ENCODE measurements at regions not wholly inside any gene's neighbourhood (a gene's known extent, or its start where the extent isn't known, plus 50 kb on each side); places are given as distances from the start of the nearest gene placed in this dataset.

DNA sequence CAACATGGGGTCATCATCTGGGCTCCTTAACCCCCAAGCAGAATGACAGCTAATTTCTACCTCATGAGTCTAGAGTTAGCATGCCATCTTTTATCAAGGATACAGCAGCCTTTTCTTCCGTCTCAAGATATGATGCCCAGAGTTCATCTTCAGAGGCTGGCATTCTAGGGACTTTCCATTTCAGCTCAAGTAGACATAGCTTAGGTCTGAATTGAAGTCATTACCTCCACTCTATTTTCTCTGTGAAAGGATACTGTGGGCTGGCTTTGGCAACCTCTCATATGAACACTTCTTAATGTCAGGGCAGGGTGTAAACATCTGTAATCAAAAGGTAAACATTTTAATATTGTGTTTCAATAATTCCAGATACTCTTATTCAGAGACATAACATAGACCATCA lies 535.7 kb downstream of the MAT2B start:
- Histone ChIP-seq H3K79me2 (ENCODE audit: control insufficient read depth, insufficient read depth, low read length, poor library complexity) (no peaks in the 10 kb centered on the region), H3K4me3 (ENCODE audit: low read depth, low read length) (no peak overlapping the region), H3K18ac (ENCODE audit: low read length) (no peak overlapping the region), H3K23ac (ENCODE audit: low read length) (no peak overlapping the region), H3K27ac (ENCODE audit: low read depth, low read length) (no peak overlapping the region), H3K4me2 (ENCODE audit: low read length) (no peak overlapping the region), H3K4ac (ENCODE audit: low read depth, low read length) (no peak overlapping the region), H3K14ac (ENCODE audit: low read length) (no peak overlapping the region), H3K9ac (ENCODE audit: low read length) (no peak overlapping the region), H2BK120ac (ENCODE audit: insufficient read depth, low read length, poor library complexity) (no peak overlapping the region), H3K27me3 (ENCODE audit: insufficient read depth, low read length) (no peaks in the 10 kb centered on the region), H3K36me3 (ENCODE audit: control insufficient read depth in 1 of 2, insufficient read depth in 2 of 2, low read length in 2 of 2) (no peaks in the 10 kb centered on the region), H4K12ac (ENCODE audit: low read depth, low read length) (no peak overlapping the region), H2AFZ (ENCODE audit: insufficient read depth, low read length, poor library complexity) (no peak overlapping the region), H3K79me1 (ENCODE audit: low read length) (no peaks in the 10 kb centered on the region), H3K4me1 (ENCODE audit: control insufficient read depth in 1 of 2, insufficient read depth in 2 of 2, low read length in 2 of 2) (no peaks in the 10 kb centered on the region), H2AK5ac (ENCODE audit: low read length) (no peak overlapping the region), H2BK5ac (ENCODE audit: low read depth, low read length, poor library complexity) (no peak overlapping the region), H4K91ac (ENCODE audit: low read depth, low read length) (no peak overlapping the region), H2BK12ac (ENCODE audit: low read length) (no peak overlapping the region), H3K9me3 (ENCODE audit: insufficient read depth, low read depth, low read length) (no peaks in the 10 kb centered on the region), H4K8ac (ENCODE audit: low read depth, low read length) (no peak overlapping the region)
- no CpG with 5 or more reads among the region's 1 CpG for WGBS (ENCODE audit: extremely low coverage, insufficient coverage, insufficient read length)
- no peak for DNase-seq

DNA sequence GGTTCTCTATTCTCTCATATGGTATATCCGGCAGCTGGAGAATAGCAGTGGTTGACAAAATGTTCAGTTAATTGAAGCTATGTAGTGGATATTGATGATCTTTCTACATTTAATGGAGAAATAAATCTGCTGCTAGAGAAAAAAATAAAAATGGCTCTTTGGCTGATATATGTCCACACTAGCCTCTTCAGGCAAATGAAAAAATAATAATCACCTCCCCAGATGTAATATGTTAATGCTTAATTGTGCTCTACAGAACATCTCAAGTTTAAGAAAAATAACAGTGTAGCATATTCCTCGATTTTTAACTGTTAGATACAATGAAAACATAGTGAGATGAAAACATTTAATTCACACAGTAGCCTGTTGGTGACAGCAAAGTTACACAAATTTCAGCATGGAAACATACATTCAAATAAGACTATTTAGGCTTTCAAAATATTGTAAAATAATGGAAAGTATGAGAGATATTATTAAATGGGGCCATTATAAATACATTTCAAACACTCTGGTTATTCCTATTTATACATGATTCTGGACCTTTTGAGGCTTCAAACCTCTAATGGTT lies 543.0 kb downstream of the MAT2B start:
- WGBS (ENCODE audit: extremely low coverage, insufficient coverage, insufficient read length): no CpG with 5 or more reads among the region's 2 CpGs

GRCh38 chr5:164051745-164052144 lies 546.3 kb downstream of the MAT2B start:
- no peak overlapping the region for H4K8ac ChIP-seq (ENCODE audit: low read depth, low read length)
- H3K79me1 ChIP-seq (ENCODE audit: low read length): no peaks in the 10 kb centered on the region
- no peak overlapping the region for H3K9ac ChIP-seq (ENCODE audit: low read length)
- H2AFZ ChIP-seq (ENCODE audit: insufficient read depth, low read length, poor library complexity): no peak overlapping the region
- H3K36me3 ChIP-seq (ENCODE audit: control insufficient read depth in 1 of 2, insufficient read depth in 2 of 2, low read length in 2 of 2): no peaks in the 10 kb centered on the region
- H3K27me3 ChIP-seq (ENCODE audit: insufficient read depth, low read length): no peaks in the 10 kb centered on the region
- WGBS (ENCODE audit: extremely low coverage, insufficient coverage, insufficient read length): no CpG with 5 or more reads among the region's 1 CpG
- H3K4me1 ChIP-seq (ENCODE audit: control insufficient read depth in 1 of 2, insufficient read depth in 2 of 2, low read length in 2 of 2): no peaks in the 10 kb centered on the region
- no peak overlapping the region for H3K4me2 ChIP-seq (ENCODE audit: low read length)
- no peaks in the 10 kb centered on the region for H3K79me2 ChIP-seq (ENCODE audit: control insufficient read depth, insufficient read depth, low read length, poor library complexity)
- no peak overlapping the region for H3K23ac ChIP-seq (ENCODE audit: low read length)
- H3K18ac ChIP-seq (ENCODE audit: low read length): no peak overlapping the region
- peak in 1 of 2 donors; percentile 46 for DNase-seq
- no peak overlapping the region for H3K4ac ChIP-seq (ENCODE audit: low read depth, low read length)
- no peak overlapping the region for H4K12ac ChIP-seq (ENCODE audit: low read depth, low read length)
- H2BK120ac ChIP-seq (ENCODE audit: insufficient read depth, low read length, poor library complexity): no peak overlapping the region
- no peak overlapping the region for H2BK12ac ChIP-seq (ENCODE audit: low read length)
- no peak overlapping the region for H3K14ac ChIP-seq (ENCODE audit: low read length)
- no peak overlapping the region for H4K91ac ChIP-seq (ENCODE audit: low read depth, low read length)
- no peak overlapping the region for H3K4me3 ChIP-seq (ENCODE audit: low read depth, low read length)
- H3K9me3 ChIP-seq (ENCODE audit: insufficient read depth, low read depth, low read length): no peaks in the 10 kb centered on the region
- H2BK5ac ChIP-seq (ENCODE audit: low read depth, low read length, poor library complexity): no peak overlapping the region
- H2AK5ac ChIP-seq (ENCODE audit: low read length): no peak overlapping the region
- H3K27ac ChIP-seq (ENCODE audit: low read depth, low read length): no peak overlapping the region

More for the DNA sequence above, 543.0 kb downstream of the MAT2B start:
- Histone ChIP-seq H3K36me3 (ENCODE audit: control insufficient read depth in 1 of 2, insufficient read depth in 2 of 2, low read length in 2 of 2) (no peaks in the 10 kb centered on the region), H2AK5ac (ENCODE audit: low read length) (no peak overlapping the region), H3K4me3 (ENCODE audit: low read depth, low read length) (no peak overlapping the region), H3K4me1 (ENCODE audit: control insufficient read depth in 1 of 2, insufficient read depth in 2 of 2, low read length in 2 of 2) (no peaks in the 10 kb centered on the region), H3K79me1 (ENCODE audit: low read length) (no peaks in the 10 kb centered on the region), H3K23ac (ENCODE audit: low read length) (no peak overlapping the region), H2BK5ac (ENCODE audit: low read depth, low read length, poor library complexity) (no peak overlapping the region), H4K8ac (ENCODE audit: low read depth, low read length) (no peak overlapping the region), H2BK120ac (ENCODE audit: insufficient read depth, low read length, poor library complexity) (no peak overlapping the region), H3K27me3 (ENCODE audit: insufficient read depth, low read length) (no peaks in the 10 kb centered on the region), H3K18ac (ENCODE audit: low read length) (no peak overlapping the region), H4K91ac (ENCODE audit: low read depth, low read length) (no peak overlapping the region), H3K4ac (ENCODE audit: low read depth, low read length) (no peak overlapping the region), H3K27ac (ENCODE audit: low read depth, low read length) (no peak overlapping the region), H3K79me2 (ENCODE audit: control insufficient read depth, insufficient read depth, low read length, poor library complexity) (no peaks in the 10 kb centered on the region), H4K12ac (ENCODE audit: low read depth, low read length) (no peak overlapping the region), H2AFZ (ENCODE audit: insufficient read depth, low read length, poor library complexity) (no peak overlapping the region), H2BK12ac (ENCODE audit: low read length) (no peak overlapping the region), H3K4me2 (ENCODE audit: low read length) (no peak overlapping the region), H3K9me3 (ENCODE audit: insufficient read depth, low read depth, low read length) (no peaks in the 10 kb centered on the region), H3K14ac (ENCODE audit: low read length) (no peak overlapping the region), H3K9ac (ENCODE audit: low read length) (no peak overlapping the region)
- DNase-seq: no peak

DNA sequence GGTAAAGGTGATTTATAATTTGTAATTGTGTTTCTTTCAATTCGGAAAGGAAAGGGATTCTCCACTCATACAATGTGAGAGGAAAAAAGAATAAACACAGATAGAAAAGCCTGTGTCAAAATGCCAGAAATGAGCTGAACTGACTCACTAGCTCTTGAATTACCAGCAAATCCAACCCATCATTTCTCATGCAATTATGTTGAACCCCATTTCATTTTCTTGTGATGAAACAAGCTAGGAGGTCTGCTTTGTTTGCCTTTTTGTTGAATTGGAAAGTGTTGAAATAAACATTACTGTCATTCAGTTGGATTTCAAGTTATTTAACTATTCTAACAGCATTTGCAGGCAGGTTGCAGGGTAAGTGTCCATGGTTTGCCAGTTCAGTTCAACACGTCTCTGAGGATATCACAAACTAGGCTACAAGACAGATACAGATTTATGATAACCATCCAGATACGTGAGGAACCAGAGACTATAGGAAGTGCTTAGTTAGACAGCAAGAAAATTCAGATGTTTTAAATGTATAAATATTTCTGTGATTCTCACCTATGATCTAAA lies 547.2 kb downstream of the MAT2B start:
- Histone ChIP-seq H4K8ac (ENCODE audit: low read depth, low read length) (no peak overlapping the region), H3K79me1 (ENCODE audit: low read length) (no peaks in the 10 kb centered on the region), H3K36me3 (ENCODE audit: control insufficient read depth in 1 of 2, insufficient read depth in 2 of 2, low read length in 2 of 2) (no peaks in the 10 kb centered on the region), H2BK12ac (ENCODE audit: low read length) (no peak overlapping the region), H3K4ac (ENCODE audit: low read depth, low read length) (no peak overlapping the region), H3K4me3 (ENCODE audit: low read depth, low read length) (no peak overlapping the region), H3K23ac (ENCODE audit: low read length) (no peak overlapping the region), H2BK5ac (ENCODE audit: low read depth, low read length, poor library complexity) (no peak overlapping the region), H3K79me2 (ENCODE audit: control insufficient read depth, insufficient read depth, low read length, poor library complexity) (no peaks in the 10 kb centered on the region), H4K12ac (ENCODE audit: low read depth, low read length) (no peak overlapping the region), H4K91ac (ENCODE audit: low read depth, low read length) (no peak overlapping the region), H3K9me3 (ENCODE audit: insufficient read depth, low read depth, low read length) (no peaks in the 10 kb centered on the region), H3K4me1 (ENCODE audit: control insufficient read depth in 1 of 2, insufficient read depth in 2 of 2, low read length in 2 of 2) (no peaks in the 10 kb centered on the region), H2AK5ac (ENCODE audit: low read length) (no peak overlapping the region), H3K4me2 (ENCODE audit: low read length) (no peak overlapping the region), H3K14ac (ENCODE audit: low read length) (no peak overlapping the region), H3K27ac (ENCODE audit: low read depth, low read length) (no peak overlapping the region), H3K9ac (ENCODE audit: low read length) (no peak overlapping the region), H3K27me3 (ENCODE audit: insufficient read depth, low read length) (no peaks in the 10 kb centered on the region), H2BK120ac (ENCODE audit: insufficient read depth, low read length, poor library complexity) (no peak overlapping the region), H2AFZ (ENCODE audit: insufficient read depth, low read length, poor library complexity) (no peak overlapping the region), H3K18ac (ENCODE audit: low read length) (no peak overlapping the region)
- DNase-seq: no peak
- no CpG with 5 or more reads among the region's 3 CpGs for WGBS (ENCODE audit: extremely low coverage, insufficient coverage, insufficient read length)

All from trophoblast cell (in vitro differentiated cells and primary cell).